Right lobe of liver (tissue), 4 donors: ENCODE measurements at regions not wholly inside any gene's neighbourhood (a gene's known extent, or its start where the extent isn't known, plus 50 kb on each side); places are given as distances from the start of the nearest gene placed in this dataset.
"Not testable (repeated sequence)": the region's sequence is repeated elsewhere in the genome, so short reads cannot be mapped to it uniquely, and the experiment has no call there.

Source experiments
- POLR2A ChIP-seq: fragments of 450-650 bp; IDR thresholded peaks from one replicate; pipeline ENCODE4 v1.6.1; 2017; ENCODE audit warnings: antibody characterized with exemption, mild to moderate bottlenecking
- TF ChIP-seq, protein P1 (sequence below), 4 donors: fragments of 200-600 bp in 3 of 4; fragments of 450-650 bp in 1 of 4; IDR thresholded peaks; one replicate each; pipeline versions ENCODE4 v1.5.1 to v1.8.0; 2016 to 2022; ENCODE audit warnings: antibody characterized with exemption in 4 of 4, mild to moderate bottlenecking in 2 of 4
- donor health status: DM: no; HTN: no; CAD: no.
- donor health status: DM: no; HTN: no; CAD: no.
- donor health status: DM: no; HTN: yes; CAD: no.

DNA sequence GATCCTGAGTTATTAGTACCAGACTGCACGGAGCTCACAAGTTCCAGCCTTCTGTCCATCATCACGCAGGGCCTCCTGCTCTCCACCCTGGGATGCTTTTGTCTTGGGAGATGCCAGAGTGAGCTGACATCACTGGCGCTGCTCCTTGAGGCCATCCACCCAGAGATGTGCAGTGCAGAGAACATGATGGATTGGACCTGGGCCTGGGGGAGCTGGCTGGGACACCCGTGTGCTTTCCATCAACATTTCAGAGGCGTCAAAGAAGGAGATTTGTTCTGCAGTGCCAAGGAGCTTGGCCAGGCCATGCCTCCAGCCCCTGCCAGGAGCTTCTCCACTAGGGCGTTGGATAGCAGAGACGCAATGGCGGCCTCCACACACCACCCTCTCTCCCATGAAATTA is 206.6 kb upstream of the ZNF469 start:
- TF ChIP-seq, protein P1, sequence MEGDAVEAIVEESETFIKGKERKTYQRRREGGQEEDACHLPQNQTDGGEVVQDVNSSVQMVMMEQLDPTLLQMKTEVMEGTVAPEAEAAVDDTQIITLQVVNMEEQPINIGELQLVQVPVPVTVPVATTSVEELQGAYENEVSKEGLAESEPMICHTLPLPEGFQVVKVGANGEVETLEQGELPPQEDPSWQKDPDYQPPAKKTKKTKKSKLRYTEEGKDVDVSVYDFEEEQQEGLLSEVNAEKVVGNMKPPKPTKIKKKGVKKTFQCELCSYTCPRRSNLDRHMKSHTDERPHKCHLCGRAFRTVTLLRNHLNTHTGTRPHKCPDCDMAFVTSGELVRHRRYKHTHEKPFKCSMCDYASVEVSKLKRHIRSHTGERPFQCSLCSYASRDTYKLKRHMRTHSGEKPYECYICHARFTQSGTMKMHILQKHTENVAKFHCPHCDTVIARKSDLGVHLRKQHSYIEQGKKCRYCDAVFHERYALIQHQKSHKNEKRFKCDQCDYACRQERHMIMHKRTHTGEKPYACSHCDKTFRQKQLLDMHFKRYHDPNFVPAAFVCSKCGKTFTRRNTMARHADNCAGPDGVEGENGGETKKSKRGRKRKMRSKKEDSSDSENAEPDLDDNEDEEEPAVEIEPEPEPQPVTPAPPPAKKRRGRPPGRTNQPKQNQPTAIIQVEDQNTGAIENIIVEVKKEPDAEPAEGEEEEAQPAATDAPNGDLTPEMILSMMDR (IDR thresholded peaks at IDR 0.05): not testable (repeated sequence)
- not testable (repeated sequence) for TF ChIP-seq POLR2A
